Neural progenitor cell (in vitro differentiated cells): ENCODE measurements at regions not wholly inside any gene's neighbourhood (a gene's known extent, or its start where the extent isn't known, plus 50 kb on each side); places are given as distances from the start of the nearest gene placed in this dataset.
"Not testable (repeated sequence)": the region's sequence is repeated elsewhere in the genome, so short reads cannot be mapped to it uniquely, and the experiment has no call there.

Experiments
- DNase-seq: peaks from one replicate; pipeline ENCODE4 v3.0.0-alpha.2; 2016; ENCODE audit warnings: low spot score
- H2AFZ ChIP-seq: fragments of 200-600 bp; sonication (generic); replicated peaks from 2 replicates; pipeline ENCODE4 v1.6.1; 2016; ENCODE audit warnings: antibody characterized with exemption
- H3F3A ChIP-seq: fragments of 200-600 bp; sonication (generic); 2 replicates; pipeline ENCODE4 v1.6.1; 2016; ENCODE audit warnings: antibody characterized with exemption, low read depth
- H3K27ac ChIP-seq: fragments of 200-600 bp; sonication (generic); 2 replicates; pipeline ENCODE4 v1.5.1; 2016; ENCODE audit warnings: mild to moderate bottlenecking
- H3K27me3 ChIP-seq: fragments of 200-600 bp; sonication (generic); 2 replicates; pipeline ENCODE4 v1.6.1; 2016; ENCODE audit warnings: mild to moderate bottlenecking, moderate library complexity
- H3K36me3 ChIP-seq: fragments of 200-600 bp; sonication (generic); 2 replicates; pipeline ENCODE4 v1.5.1; 2016
- H3K4me1 ChIP-seq: fragments of 200-600 bp; sonication (generic); 2 replicates; pipeline ENCODE4 v1.6.1; 2016; ENCODE audit warnings: mixed run types
- H3K4me2 ChIP-seq: fragments of 200-600 bp; sonication (generic); 2 replicates; pipeline ENCODE4 v1.6.1; 2016
- H3K4me3 ChIP-seq: fragments of 200-600 bp; sonication (generic); 2 replicates; pipeline ENCODE4 v1.5.1; 2016
- H3K79me2 ChIP-seq: fragments of 200-600 bp; sonication (generic); 2 replicates; pipeline ENCODE4 v1.6.1; 2016; ENCODE audit warnings: low read depth
- H3K9ac ChIP-seq: fragments of 200-600 bp; sonication (generic); 2 replicates; pipeline ENCODE4 v1.6.1; 2016
- H3K9me3 ChIP-seq: fragments of 200-600 bp; sonication (generic); 2 replicates; pipeline ENCODE4 v1.5.1; 2016; ENCODE audit warnings: low read depth
- H4K20me1 ChIP-seq: fragments of 200-600 bp; sonication (generic); 2 replicates; pipeline ENCODE4 v1.6.1; 2016; ENCODE audit warnings: low read depth
- H3K27ac Mint-ChIP-seq: 3 replicates; pipeline ENCODE4 v1.8.0; 2021; ENCODE audit warnings: mixed read lengths
- H3K27me3 Mint-ChIP-seq: 2 replicates; pipeline ENCODE4 v1.8.0; 2022; ENCODE audit warnings: low read depth, mild to moderate bottlenecking, inconsistent platforms, moderate library complexity, mixed read lengths; ENCODE audit not compliant: insufficient read depth
- H3K36me3 Mint-ChIP-seq: 3 replicates; pipeline ENCODE4 v1.8.0; 2021; ENCODE audit warnings: mixed read lengths
- H3K4me1 Mint-ChIP-seq: 3 replicates; pipeline ENCODE4 v1.8.0; 2021; ENCODE audit warnings: mixed read lengths
- H3K4me3 Mint-ChIP-seq: 3 replicates; pipeline ENCODE4 v1.8.0; 2021; ENCODE audit warnings: mild to moderate bottlenecking, moderate library complexity, mixed read lengths
- H3K9me3 Mint-ChIP-seq: 3 replicates; pipeline ENCODE4 v1.8.0; 2020; ENCODE audit warnings: mixed read lengths
- TF ChIP-seq, protein P1 (sequence below): fragments of 200-600 bp; sonication (generic); IDR thresholded peaks from 2 replicates; pipeline ENCODE4 v1.5.1; 2017; ENCODE audit warnings: antibody characterized with exemption, mild to moderate bottlenecking

DNA sequence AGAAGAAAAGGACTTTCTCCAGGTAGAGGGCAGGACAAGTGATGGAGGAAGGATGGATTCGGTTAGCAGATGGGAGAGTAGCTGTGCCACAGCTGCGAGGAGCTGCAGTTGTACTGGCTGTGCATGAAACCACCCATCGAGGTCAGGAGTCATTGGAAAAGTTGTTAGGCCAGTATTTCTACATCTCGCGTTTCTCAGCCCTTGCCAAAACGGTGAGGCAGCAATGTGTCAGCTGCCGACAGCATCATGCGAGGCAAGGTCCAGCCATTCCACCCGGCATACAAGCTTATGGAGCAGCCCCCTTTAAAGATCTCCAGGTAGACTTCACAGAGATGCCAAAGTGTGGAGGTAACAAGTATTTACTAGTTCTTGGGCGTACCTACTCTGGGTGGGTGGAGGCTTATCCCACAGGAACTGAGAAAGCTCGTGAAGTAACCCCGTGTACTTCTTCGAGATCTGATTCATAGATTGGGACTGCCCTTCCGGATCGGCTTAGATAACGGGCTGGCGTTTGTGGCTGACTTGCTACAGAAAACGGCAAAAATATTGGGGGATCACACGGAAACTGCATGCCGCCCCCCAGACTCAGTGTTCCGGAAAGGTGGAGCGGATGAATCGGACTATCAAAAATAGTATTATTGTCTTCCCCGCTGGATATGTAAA is 105.0 kb upstream of the HMX1 start:
- not testable (repeated sequence) for H3K27ac ChIP-seq, H2AFZ ChIP-seq, DNase-seq, H3K4me3 ChIP-seq, H3K9me3 Mint-ChIP-seq, H3K4me2 ChIP-seq, H3K4me1 Mint-ChIP-seq, H3K9me3 ChIP-seq, H3K36me3 ChIP-seq, H3K27ac Mint-ChIP-seq, H3K27me3 ChIP-seq, H3K27me3 Mint-ChIP-seq, H3K9ac ChIP-seq, H4K20me1 ChIP-seq, H3F3A ChIP-seq, H3K4me3 Mint-ChIP-seq, H3K79me2 ChIP-seq, H3K4me1 ChIP-seq, H3K36me3 Mint-ChIP-seq

DNA sequence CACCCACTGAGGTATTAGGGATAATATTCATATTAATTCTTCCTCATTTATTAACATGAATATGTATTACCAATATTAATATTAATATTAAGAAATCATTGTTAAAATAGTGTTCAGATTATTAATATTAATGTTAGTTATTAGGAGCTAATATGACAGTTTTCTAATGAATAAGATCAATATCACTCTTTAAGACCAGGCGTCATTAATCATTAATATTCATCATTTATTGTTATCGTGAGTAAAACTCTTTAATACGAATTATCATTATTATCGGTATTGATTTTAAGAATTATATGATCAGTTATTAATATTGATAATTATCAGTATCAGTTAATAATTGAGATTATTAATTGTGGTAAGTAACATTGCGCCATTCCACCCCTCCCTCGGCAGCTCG is 101.0 kb upstream of the HMX1 start:
- not testable (repeated sequence) for H3K27me3 ChIP-seq, H3K27ac ChIP-seq, H3K27ac Mint-ChIP-seq, H3K4me1 Mint-ChIP-seq, H3K4me3 ChIP-seq, H3F3A ChIP-seq, H3K36me3 ChIP-seq, H3K4me3 Mint-ChIP-seq, H3K9ac ChIP-seq, H3K9me3 Mint-ChIP-seq, H3K9me3 ChIP-seq, H3K4me1 ChIP-seq, H2AFZ ChIP-seq, H3K79me2 ChIP-seq, H3K4me2 ChIP-seq, H4K20me1 ChIP-seq, DNase-seq, H3K36me3 Mint-ChIP-seq
- H3K27me3 Mint-ChIP-seq, result peaks cover 12% of the 10 kb centered on the region

DNA sequence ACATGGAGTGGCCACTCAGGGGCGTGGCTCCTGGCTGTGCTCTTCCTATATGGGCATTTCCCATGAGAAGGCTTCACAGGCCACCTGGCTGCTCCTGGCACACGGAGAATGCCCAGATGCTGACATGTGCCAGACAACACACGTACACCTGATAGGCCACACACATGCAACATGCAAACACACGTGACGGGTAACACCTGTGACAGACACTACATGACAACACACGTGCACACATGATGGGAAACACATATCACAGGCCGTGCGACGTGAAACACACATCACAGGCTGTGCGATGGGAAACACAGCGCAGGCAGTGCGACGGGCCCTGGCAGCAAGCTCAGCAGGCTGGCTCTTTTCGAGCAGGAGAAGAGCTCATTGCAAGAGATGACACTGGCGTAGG is 94.3 kb upstream of the HMX1 start:
- not testable (repeated sequence) for DNase-seq, H3K4me3 Mint-ChIP-seq, H3K9me3 Mint-ChIP-seq, H3K4me1 ChIP-seq, H3K36me3 ChIP-seq, H3K9ac ChIP-seq, H3K4me3 ChIP-seq, H3K9me3 ChIP-seq, H3K4me1 Mint-ChIP-seq, H2AFZ ChIP-seq, H3K27ac Mint-ChIP-seq, H3K27ac ChIP-seq, H3K36me3 Mint-ChIP-seq, H3K4me2 ChIP-seq, H3K79me2 ChIP-seq, H3F3A ChIP-seq, H4K20me1 ChIP-seq
- peaks cover 33% of the 10 kb centered on the region for H3K27me3 ChIP-seq
- peaks cover 18% of the 10 kb centered on the region for H3K27me3 Mint-ChIP-seq

DNA sequence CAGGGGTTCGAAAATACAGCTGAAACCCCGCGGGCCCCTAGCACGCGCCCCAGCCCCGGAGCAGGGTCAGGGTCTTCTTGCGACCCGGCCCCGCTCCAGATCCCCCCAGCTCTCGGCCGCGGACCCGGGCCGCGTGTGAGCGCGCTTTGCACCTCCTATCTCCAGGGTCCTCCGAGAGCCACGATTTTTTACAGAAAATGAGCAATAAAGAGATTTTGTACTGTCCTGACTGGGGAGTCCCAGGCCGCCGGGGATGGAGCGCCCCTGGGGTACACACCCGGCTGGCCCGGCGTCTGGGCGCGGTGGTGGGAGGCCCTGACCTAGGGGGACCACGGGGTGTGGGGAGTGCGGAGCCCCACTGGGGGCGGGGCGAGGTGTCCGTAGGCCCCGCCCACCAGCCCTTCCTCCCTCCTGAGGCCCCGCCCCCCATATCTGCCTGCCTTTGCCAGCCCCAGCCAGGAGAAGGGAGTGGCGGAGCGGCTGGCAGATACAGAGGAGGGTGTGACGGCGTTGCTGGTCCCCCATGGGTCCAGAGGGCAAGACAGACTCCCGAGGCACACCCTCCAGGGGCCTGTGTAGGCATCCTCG is 92.7 kb upstream of the HMX1 start:
- H3K9me3 ChIP-seq, H3K9me3 Mint-ChIP-seq, H3K36me3 Mint-ChIP-seq, H3K27ac ChIP-seq, H3K36me3 ChIP-seq, H3K27ac Mint-ChIP-seq, H4K20me1 ChIP-seq, H3K79me2 ChIP-seq, H3K4me1 Mint-ChIP-seq, H3K4me1 ChIP-seq, H3K9ac ChIP-seq, H3F3A ChIP-seq: not testable (repeated sequence)
- H3K4me3 Mint-ChIP-seq, result peak overlapping the region; percentile 65
- Histone ChIP-seq H3K4me2 (peak overlapping the region; percentile 72), H3K4me3 (peak overlapping the region; percentile 51), H3K27me3 (peaks cover 33% of the 10 kb centered on the region), H2AFZ (peak overlapping the region; percentile 20)
- peaks cover 16% of the 10 kb centered on the region for H3K27me3 Mint-ChIP-seq
- DNase-seq, result peak; percentile 47

DNA sequence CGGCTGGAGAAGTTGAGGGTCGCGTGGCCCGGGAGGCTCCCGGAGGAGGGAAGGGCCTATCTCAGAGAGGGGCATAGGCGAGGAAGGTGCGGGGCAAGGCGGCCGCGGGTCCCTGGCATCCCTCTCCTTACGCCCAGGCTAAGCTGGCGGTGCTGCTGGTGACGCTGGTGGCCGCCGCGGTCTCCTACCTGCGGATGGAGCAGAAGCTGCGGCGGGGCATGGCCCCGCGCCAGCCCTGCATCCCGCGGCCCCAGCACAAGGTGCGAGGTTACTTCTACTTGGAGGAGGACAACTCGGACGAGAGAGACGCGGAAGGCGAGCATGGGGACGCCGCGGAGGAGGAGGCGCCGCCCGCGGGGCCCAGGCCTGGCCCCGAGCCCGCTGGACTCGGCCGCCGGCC is 91.9 kb upstream of the HMX1 start:
- H3K4me2 ChIP-seq, result peak overlapping the region; percentile 72

DNA sequence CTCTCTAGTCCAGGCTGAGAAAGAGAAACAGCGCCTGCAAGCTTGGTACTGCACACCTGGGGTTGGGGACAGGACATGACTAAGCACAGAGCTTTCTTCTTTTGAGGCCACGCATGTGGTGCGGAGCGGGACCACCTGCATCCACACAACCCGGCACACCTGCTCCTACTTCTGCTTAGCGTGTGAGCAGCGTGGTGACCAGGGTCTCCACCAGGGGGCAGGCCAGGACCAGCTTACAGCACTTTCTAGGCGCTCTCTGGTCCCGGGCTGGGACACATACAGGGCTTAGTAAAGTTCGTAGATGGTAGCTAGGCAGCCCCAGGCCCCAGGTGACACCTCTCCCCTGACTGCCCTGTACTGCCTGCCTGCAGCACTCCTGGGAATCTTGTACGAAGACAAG is 89.7 kb upstream of the HMX1 start:
- not testable (repeated sequence) for H3K36me3 ChIP-seq, H3K4me3 ChIP-seq, H3K4me2 ChIP-seq, H3K79me2 ChIP-seq, H3K9me3 Mint-ChIP-seq, H3K4me3 Mint-ChIP-seq, H3K4me1 Mint-ChIP-seq, H3K27ac ChIP-seq, H3F3A ChIP-seq, H3K36me3 Mint-ChIP-seq, H3K27ac Mint-ChIP-seq, H4K20me1 ChIP-seq, H2AFZ ChIP-seq, H3K4me1 ChIP-seq, H3K9me3 ChIP-seq, H3K9ac ChIP-seq
- peaks cover 41% of the 10 kb centered on the region for H3K27me3 ChIP-seq
- TF ChIP-seq, protein P1, sequence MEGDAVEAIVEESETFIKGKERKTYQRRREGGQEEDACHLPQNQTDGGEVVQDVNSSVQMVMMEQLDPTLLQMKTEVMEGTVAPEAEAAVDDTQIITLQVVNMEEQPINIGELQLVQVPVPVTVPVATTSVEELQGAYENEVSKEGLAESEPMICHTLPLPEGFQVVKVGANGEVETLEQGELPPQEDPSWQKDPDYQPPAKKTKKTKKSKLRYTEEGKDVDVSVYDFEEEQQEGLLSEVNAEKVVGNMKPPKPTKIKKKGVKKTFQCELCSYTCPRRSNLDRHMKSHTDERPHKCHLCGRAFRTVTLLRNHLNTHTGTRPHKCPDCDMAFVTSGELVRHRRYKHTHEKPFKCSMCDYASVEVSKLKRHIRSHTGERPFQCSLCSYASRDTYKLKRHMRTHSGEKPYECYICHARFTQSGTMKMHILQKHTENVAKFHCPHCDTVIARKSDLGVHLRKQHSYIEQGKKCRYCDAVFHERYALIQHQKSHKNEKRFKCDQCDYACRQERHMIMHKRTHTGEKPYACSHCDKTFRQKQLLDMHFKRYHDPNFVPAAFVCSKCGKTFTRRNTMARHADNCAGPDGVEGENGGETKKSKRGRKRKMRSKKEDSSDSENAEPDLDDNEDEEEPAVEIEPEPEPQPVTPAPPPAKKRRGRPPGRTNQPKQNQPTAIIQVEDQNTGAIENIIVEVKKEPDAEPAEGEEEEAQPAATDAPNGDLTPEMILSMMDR, result peak; percentile 62
- DNase-seq, result peak; percentile 69
- peaks cover 14% of the 10 kb centered on the region for H3K27me3 Mint-ChIP-seq

More for the DNA sequence above, 91.9 kb upstream of the HMX1 start:
- H3K27me3 Mint-ChIP-seq, result peaks cover 14% of the 10 kb centered on the region
- peaks cover 33% of the 10 kb centered on the region for H3K27me3 ChIP-seq
- H3K4me3 Mint-ChIP-seq, result peak overlapping the region; percentile 53
- not testable (repeated sequence) for H3K9ac ChIP-seq, H3K27ac ChIP-seq, H3F3A ChIP-seq, H3K27ac Mint-ChIP-seq, H4K20me1 ChIP-seq, H3K36me3 Mint-ChIP-seq, H3K4me1 ChIP-seq, H3K9me3 Mint-ChIP-seq, H3K9me3 ChIP-seq, H3K36me3 ChIP-seq, H3K79me2 ChIP-seq, H3K4me1 Mint-ChIP-seq
- DNase-seq, result peak; percentile 15
- peak overlapping the region; percentile 51 for H3K4me3 ChIP-seq
- H2AFZ ChIP-seq, result peak overlapping the region; percentile 20

DNA sequence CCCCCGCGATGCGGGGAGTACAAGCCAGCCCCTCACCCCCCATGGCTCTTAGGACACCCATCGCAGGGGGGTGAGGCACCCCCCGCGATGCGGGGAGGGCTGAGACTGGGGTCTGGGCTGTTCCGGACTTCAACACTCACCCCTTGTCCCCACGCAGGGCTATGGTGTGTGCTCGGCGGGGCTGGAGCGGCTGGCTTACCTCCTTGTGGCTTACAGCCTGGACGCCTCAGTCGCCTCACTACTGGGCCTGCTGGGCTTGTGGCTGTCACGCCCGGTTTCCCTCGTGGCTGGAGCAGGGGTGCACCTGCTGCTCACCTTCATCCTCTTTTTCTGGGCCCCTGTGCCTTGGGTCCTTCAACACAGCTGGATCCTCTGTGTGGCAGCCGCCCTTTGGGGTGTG is 87.8 kb upstream of the HMX1 start:
- H3K27me3 ChIP-seq, result peaks cover 43% of the 10 kb centered on the region
- not testable (repeated sequence) for H3K4me1 ChIP-seq, H3K9me3 Mint-ChIP-seq, H3K27ac ChIP-seq, H3K9ac ChIP-seq, H2AFZ ChIP-seq, H3K79me2 ChIP-seq, H3K36me3 Mint-ChIP-seq, H3F3A ChIP-seq, H3K9me3 ChIP-seq, H3K4me1 Mint-ChIP-seq, H4K20me1 ChIP-seq, H3K4me2 ChIP-seq, DNase-seq, H3K36me3 ChIP-seq, H3K27ac Mint-ChIP-seq, H3K4me3 ChIP-seq, H3K4me3 Mint-ChIP-seq
- H3K27me3 Mint-ChIP-seq, result peaks cover 11% of the 10 kb centered on the region
